AG04450 (cell line): ENCODE measurements at regions not wholly inside any gene's neighbourhood (a gene's known extent, or its start where the extent isn't known, plus 50 kb on each side); places are given as distances from the start of the nearest gene placed in this dataset.

Source experiments
- CTCF ChIA-PET: fragments of 300-600, 350-600 bp; formaldehyde crosslinking; extraction: SDS; loops from one replicate; lab custom pipeline; 2022; ENCODE audit warnings: antibody characterized with exemption, inconsistent platforms; lab: Charles Lee
- POLR2A ChIA-PET: fragments of 350-600 bp; formaldehyde crosslinking; extraction: SDS; loops from one replicate; lab custom pipeline; 2021; ENCODE audit warnings: antibody characterized with exemption, inconsistent platforms; lab: Yijun Ruan, JAX
- DNase-seq: peaks from one replicate; pipeline ENCODE4 v3.0.0-alpha.2; 2011; ENCODE audit warnings: low read depth, low spot score
- H3K27ac ChIP-seq: one replicate; pipeline ENCODE4 v1.5.1; 2012; ENCODE audit warnings: low read depth, low read length, control low read depth
- H3K27me3 ChIP-seq: one replicate; pipeline ENCODE4 v1.6.0; 2012; ENCODE audit warnings: low read length; ENCODE audit not compliant: control insufficient read depth, insufficient read depth
- H3K4me3 ChIP-seq: 2 replicates; pipeline ENCODE4 v1.5.1; 2011; ENCODE audit warnings: mild to moderate bottlenecking, low read depth, low read length, control low read depth
- H3K9me3 ChIP-seq: 2 replicates; pipeline ENCODE4 v1.5.1; 2012; ENCODE audit warnings: low read length; ENCODE audit not compliant: control insufficient read depth, insufficient read depth
- TF ChIP-seq, protein P1 (sequence below): IDR thresholded peaks from 2 replicates; pipeline ENCODE4 v1.5.1; 2011; ENCODE audit warnings: low read depth, low read length, control low read depth, inconsistent platforms

DNA sequence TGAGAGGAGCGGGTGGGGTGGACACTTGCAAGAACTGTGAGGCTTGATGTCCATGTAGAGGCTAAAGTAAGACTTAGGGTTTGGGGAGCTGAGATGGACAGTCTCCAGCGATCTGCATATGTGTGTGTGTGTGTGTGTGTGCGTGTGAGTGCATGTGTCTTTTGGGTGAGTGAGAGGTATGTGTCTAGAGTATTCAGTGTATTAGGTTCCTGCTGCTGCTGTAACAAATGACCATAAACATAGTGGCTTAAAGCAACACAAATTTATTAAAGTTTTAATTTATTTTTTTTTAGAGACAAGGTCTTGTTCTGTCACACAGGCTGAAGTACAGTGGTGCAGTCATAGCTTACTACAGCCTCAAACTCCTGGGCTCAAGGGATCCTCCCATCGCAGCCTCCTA lies 155.4 kb upstream of the SPRED2 start:
- DNase-seq: no peak
- no peaks in the 10 kb centered on the region for H3K27me3 ChIP-seq
- ChIA-PET POLR2A (no interaction called here), CTCF (no interaction called here)
- no peak overlapping the region for H3K4me3 ChIP-seq
- TF ChIP-seq, protein P1, sequence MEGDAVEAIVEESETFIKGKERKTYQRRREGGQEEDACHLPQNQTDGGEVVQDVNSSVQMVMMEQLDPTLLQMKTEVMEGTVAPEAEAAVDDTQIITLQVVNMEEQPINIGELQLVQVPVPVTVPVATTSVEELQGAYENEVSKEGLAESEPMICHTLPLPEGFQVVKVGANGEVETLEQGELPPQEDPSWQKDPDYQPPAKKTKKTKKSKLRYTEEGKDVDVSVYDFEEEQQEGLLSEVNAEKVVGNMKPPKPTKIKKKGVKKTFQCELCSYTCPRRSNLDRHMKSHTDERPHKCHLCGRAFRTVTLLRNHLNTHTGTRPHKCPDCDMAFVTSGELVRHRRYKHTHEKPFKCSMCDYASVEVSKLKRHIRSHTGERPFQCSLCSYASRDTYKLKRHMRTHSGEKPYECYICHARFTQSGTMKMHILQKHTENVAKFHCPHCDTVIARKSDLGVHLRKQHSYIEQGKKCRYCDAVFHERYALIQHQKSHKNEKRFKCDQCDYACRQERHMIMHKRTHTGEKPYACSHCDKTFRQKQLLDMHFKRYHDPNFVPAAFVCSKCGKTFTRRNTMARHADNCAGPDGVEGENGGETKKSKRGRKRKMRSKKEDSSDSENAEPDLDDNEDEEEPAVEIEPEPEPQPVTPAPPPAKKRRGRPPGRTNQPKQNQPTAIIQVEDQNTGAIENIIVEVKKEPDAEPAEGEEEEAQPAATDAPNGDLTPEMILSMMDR: no peak
- H3K9me3 ChIP-seq: no peaks in the 10 kb centered on the region
- H3K27ac ChIP-seq: no peak overlapping the region

DNA sequence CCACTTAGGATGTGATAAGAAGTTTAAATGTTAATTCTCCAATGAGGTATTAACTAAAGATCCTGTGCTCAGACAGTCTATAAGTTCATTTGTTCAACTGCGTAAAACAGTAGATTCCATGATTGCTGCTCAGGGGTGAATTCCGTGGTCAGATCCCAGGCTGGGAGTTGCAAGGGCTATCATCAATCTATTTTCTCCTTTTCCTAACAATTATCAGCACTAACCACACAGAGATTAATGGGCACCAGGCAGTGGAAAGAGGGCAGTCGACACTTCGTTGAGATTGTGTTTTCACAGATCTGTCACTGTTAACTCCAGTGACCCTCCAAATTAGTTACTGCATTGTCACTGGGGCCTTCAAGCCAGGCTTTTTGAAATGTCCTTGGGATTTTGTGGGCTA lies 154.1 kb upstream of the SPRED2 start:
- CTCF ChIA-PET: interaction anchor here (0.7 kb wide), 1 partner anchor 697 kb away, joined by 3 read pairs; no protein-coding TSS in a partner anchor
- TF ChIP-seq, protein P1: no peak
- H3K9me3 ChIP-seq: no peaks in the 10 kb centered on the region
- DNase-seq: no peak
- POLR2A ChIA-PET: no interaction called here
- H3K27ac ChIP-seq: no peak overlapping the region
- H3K27me3 ChIP-seq: no peaks in the 10 kb centered on the region
- no peak overlapping the region for H3K4me3 ChIP-seq

DNA sequence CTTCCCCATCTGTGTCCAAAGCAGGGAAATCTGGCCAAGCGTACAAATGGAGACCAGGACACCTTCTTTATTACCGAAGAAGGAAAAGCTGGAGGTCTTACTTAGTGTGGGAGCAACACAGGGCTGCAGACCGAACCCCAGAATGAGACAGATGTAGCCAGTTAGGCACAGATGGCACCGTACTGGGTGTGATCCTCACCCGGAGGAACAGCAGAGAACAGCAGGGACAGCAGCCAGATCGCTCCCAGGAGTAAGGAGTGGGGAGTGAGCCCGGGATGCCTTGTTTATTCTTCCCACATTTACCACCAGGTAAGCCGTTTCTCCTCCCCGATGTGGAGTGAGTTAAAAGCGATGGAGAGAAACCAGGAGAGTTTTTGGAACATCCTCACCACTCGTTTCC lies 150.7 kb upstream of the SPRED2 start:
- TF ChIP-seq, protein P1: no peak
- no peaks in the 10 kb centered on the region for H3K27me3 ChIP-seq
- no peak overlapping the region for H3K4me3 ChIP-seq
- H3K27ac ChIP-seq: no peak overlapping the region
- CTCF ChIA-PET: no interaction called here
- POLR2A ChIA-PET: no interaction called here
- H3K9me3 ChIP-seq: no peaks in the 10 kb centered on the region
- DNase-seq: no peak

DNA sequence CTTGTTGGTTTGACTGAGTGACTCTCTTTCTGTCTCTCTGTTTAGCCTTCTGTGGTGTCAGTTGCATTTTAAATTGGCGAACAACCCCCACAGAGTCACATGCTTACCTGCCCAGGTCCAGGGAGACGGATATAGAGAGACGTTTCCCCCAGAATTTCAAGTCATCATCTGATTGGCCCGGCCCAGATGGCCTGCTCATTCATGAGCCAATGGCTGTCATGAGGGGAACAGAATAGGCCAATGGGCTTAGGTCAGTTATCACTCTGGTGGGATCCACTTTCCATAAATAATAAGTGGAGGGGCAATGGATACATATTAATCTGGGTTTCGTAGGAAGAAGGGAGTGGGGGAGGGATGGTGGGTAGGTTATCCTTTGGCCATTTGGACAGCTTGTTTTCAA lies 150.0 kb upstream of the SPRED2 start:
- ChIA-PET POLR2A (no interaction called here), CTCF (no interaction called here)
- H3K27ac ChIP-seq: no peak overlapping the region
- TF ChIP-seq, protein P1: no peak
- DNase-seq: no peak
- no peaks in the 10 kb centered on the region for H3K27me3 ChIP-seq
- H3K4me3 ChIP-seq: no peak overlapping the region
- H3K9me3 ChIP-seq: no peaks in the 10 kb centered on the region

DNA sequence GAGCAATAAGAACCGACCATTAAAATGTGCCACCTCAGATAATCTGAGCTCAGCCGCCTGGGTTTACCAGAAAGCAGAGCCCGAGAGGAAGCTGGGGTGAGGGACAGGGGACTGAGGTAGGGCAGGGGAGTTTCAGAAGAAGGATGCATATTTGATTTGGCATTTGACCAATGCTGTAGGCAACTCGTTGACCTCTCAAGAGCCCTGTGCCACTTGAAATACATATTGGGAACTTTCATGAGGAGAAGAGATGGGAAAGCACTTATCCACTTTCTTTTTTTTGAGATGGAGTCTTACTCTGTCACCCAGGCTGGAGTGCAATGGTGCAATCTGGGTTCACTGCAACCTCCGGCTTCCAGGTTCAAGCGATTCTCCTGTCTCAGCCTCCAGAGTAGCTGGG lies 148.4 kb upstream of the SPRED2 start:
- Histone ChIP-seq H3K9me3 (no peaks in the 10 kb centered on the region), H3K4me3 (no peak overlapping the region), H3K27ac (peak overlapping the region; percentile 21), H3K27me3 (no peaks in the 10 kb centered on the region)
- TF ChIP-seq, protein P1: no peak
- ChIA-PET POLR2A (no interaction called here), CTCF (no interaction called here)
- DNase-seq: no peak
